HG02588 (cell line): ENCODE measurements at regions not wholly inside any gene's neighbourhood (a gene's known extent, or its start where the extent isn't known, plus 50 kb on each side); places are given as distances from the start of the nearest gene placed in this dataset.
"Not testable (repeated sequence)": the region's sequence is repeated elsewhere in the genome, so short reads cannot be mapped to it uniquely, and the experiment has no call there.

Experiments used
- ATAC-seq: cut with Tn5 transposase; IDR thresholded peaks from one replicate; pipeline ENCODE4 v1.9.1; 2021; ENCODE audit warnings: mild to moderate bottlenecking, moderate library complexity; ENCODE audit not compliant: unreplicated experiment

- ATAC-seq = no peak
Measured at GRCh38 chr20:53891306-53891894, 179.0 kb downstream of the BCAS1 start.

DNA sequence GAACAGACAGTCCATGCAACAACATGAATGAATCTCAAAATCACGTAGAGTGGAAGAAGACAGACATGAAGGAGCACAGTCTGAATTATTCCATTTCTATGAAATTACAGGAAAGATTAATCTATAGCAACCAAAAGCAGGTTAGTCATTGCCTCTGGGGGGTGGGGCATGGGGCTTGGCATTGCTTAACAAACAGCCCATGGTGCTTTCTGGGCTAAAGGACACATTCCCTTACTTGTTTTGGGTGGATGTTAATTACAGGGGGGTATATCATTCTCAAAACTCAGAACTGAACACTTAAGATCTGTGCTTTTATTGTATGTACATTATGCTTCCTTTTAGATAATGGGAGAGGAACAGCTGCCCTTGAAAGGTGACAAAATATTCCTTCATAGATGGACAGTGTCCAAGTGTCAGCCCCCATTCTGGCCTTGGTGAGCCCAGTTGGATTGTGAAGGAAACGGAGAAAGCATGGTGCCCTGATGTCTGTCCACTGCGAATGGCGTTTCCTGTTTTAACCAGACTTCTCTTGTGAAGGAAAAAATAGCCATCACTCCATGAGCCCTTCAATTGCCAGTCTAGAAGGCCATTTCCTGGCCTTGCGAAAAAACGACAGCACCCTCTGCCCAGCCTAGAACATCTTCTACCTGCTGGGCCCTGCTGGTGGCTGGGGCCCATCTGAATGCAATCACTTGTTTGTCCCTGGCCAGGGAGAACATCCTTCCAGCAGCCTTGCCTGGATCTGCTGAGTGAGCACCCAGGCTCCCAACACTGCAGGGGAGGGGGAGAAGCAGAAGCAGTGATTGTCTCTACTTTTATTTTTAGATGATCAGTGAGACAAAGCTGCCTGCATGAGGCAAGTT is 179.7 kb downstream of the BCAS1 start:
- ATAC-seq = no peak

GRCh38 chr20:53889411-53890148 is 180.8 kb downstream of the BCAS1 start:
- no peak for ATAC-seq

DNA sequence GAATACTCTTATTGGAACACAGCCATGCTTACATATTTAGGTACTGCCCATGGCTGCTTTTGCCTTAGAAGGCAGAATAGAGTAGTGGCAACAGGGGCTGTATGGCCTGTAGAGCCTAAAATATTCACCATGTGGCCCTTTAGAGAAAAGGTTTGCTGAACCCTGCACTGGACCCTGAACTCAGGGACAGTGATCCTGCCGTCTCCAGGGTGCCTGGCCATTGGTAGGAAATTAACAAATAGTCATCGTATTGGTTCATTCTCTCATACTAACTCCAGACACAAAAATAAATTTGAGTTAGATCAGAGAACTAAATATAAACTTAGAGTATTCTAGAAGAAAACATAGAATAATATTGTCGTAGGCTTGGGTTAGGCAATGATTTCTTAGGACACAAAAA is 181.4 kb downstream of the BCAS1 start:
- no peak for ATAC-seq

DNA sequence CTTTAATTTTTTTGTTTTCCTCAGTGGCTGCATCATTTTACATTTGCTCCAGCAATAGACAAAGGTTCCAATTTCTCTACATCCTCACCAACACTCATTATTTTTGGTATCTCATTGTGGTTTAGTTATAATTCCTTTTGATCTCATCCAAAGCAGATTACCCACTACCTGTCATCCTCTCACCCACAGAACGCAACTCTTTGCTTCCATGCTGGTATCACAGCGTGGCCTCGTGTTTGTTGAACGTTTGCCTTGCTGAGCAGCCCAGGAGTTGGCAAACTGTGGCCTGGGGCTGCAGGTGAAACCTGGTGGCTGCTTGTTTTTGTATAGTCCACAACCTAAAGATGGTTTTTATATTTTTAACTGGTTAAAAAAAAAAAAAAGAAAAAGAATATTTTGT is 181.9 kb downstream of the BCAS1 start:
- no peak for ATAC-seq

DNA sequence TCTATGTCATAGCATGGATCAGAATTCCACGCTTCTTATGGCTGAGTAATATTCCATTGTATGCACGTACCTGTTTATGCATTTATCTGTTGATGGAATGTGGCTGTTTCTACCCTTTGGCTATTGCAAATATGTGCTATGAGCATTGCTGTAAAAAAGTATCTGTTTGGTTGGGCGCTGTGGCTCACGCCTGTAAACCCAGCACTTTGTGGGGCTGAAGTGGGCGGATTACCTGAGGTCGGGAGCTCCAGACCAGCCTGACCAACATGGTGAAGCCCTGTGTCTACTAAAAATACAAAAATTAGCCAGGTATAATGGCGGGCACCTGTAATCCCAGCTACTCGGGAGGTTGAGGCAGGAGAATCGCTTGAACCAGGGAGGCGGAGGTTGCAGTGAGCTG is 182.4 kb downstream of the BCAS1 start:
- ATAC-seq = no peak

DNA sequence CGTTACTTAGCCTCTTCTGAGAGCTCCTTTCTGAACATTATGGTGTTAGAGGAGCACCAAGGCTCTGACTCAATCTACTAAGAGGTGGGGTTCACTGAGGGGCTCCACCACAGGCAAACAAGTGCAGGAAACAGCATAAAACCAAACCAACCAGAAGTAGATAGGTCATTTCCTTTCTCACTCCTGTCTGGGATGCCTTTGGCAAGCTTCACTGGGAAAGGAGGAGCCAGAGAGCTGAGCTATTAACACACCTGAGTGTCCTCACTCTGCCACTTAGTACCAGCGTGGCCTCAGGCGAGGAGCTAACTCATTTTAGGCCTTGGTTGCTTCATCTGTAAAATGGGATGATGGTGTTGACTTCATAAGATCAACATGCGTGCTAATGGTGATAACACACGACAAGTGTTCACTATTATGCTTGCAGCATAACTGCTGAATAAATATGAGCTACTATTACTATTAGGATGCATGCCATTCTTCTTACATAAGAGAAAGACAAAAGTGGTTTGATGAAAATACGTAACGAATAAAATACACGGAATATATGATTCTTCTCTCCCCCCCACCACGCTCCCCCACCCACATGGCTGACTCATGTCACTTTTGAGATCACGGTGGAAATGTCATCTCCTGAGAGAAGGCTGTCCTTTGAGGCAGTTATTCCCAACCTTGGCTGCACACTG is 185.4 kb downstream of the BCAS1 start:
- no peak for ATAC-seq

- ATAC-seq = no peak
Measured at GRCh38 chr20:53883098-53883911, 187.1 kb downstream of the BCAS1 start.

GRCh38 chr20:53882438-53882986 is 187.9 kb downstream of the BCAS1 start:
- not testable (repeated sequence) for ATAC-seq

DNA sequence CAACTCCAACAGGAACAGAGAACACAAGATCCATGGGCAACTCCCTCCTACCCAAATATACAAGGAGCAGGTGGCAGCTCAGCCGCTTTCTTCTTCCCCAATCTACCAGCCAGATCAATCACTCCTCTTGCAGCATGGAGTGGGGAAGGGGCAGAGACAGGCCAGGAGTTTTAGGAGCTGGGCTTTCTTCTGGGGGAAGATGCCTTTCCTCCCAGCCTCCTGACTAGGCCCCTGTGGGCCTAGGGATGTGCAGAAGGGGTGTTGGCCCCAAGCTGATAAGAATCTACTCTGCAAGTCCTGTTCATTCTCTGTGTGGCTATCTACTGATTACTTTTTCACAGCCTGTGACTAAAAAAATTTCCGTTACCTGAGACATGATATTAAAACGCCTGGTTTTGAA is 189.0 kb downstream of the BCAS1 start:
- ATAC-seq = no peak

- ATAC-seq = no peak
Measured at GRCh38 chr20:53880108-53880641, 190.2 kb downstream of the BCAS1 start.

- ATAC-seq = no peak
Measured at GRCh38 chr20:53879048-53879684, 191.2 kb downstream of the BCAS1 start.

DNA sequence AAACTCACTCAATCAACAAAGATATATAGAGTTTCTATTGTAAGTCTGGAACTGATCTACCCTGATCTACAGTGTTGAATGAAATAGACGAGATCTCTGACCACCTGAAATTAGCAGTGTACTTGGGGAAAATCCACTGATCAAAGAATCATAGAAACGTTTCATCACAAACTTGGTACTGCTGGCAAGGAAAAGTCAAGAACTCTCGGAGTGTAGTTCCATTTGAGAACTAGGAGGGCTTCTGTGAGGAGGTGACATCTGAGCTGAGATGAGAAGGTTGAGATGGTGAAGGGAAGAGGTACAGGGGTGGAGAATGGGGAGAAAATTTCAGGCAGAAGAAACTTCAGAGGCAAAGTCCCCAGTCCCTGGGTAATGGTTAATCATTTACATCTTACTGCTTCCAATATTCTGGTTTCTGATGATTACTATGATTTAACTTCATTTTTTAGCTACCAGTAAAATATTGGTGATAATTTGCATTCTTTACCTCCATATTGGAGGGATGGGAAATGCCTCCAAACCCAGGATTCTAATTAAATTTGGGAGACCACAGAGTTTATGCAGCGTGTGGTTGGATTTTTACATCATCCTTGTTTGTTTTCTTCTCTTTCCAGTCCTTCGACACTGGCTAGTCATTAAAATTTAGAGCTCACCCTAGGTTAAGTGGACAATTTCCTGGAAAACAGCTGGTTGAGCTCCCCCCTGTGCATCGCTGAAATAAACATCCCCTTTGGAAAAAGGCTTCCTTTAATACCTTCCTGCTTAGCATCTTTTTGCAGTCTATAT is 191.9 kb downstream of the BCAS1 start:
- no peak for ATAC-seq

- ATAC-seq = no peak
Measured at GRCh38 chr20:53876956-53877355, 193.4 kb downstream of the BCAS1 start.

DNA sequence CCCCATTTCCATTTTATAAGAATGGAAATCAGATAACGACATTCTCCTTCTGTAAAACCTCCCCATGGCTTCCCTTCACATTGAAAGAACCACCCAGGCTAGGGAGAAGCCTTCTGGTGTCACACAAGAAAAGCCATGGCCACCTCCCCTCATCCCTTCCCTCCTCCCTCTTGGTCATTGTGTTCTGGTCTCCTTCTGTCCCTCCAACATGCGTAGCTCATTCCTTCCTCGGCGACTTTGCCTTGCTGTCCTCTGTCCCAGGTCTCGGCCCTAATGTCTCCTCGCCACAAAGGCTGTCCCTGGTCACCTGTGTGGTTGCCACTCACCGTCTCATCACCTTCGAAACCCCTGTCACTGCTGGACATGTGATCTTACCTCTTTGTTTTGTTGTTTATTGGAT is 193.9 kb downstream of the BCAS1 start:
- ATAC-seq = no peak

- ATAC-seq = no peak
Measured at GRCh38 chr20:53875452-53875851, 194.9 kb downstream of the BCAS1 start.

DNA sequence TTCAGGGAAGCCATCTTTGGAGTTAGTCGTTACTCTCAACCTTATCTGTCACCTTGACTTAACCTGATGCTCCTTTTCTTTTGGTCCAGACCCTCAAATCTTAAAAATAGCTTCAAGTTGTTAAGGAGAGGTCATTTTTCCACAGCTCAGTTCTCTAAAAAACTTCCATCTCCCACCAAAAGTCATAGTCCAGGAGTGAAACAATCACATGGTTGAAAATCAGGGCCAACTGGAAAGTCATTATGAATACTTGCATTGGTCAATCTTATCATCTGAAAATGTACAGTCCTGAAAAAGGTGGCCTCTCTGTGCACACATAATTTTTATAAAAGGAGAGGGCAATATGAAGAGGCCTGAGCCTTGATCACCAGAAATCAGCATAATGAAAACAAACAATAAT is 195.7 kb downstream of the BCAS1 start:
- no peak for ATAC-seq

- ATAC-seq = no peak
Measured at GRCh38 chr20:53874104-53874503, 196.3 kb downstream of the BCAS1 start.

- no peak for ATAC-seq
Measured at GRCh38 chr20:53873230-53873604, 197.2 kb downstream of the BCAS1 start.
